IMR-90 (cell line): ENCODE measurements at regions not wholly inside any gene's neighbourhood (a gene's known extent, or its start where the extent isn't known, plus 50 kb on each side); places are given as distances from the start of the nearest gene placed in this dataset.

Experiments used
- ATAC-seq: fragments of 200-7000 bp; cut with Tn5 transposase; 2 replicates; pipeline ENCODE4 v1.9.1; 2020; ENCODE audit warnings: low read depth, mild to moderate bottlenecking, moderate library complexity
- BruUV-seq: library from RNA; stranded (reverse); fragments of 400-500 nt; replicated peaks from 2 replicates; lab custom pipeline; 2021; lab: Mats Ljungman, UMichigan
- CTCF ChIA-PET: fragments of 300-600 bp; formaldehyde crosslinking; extraction: SDS; loops from one replicate; lab custom pipeline; 2021; ENCODE audit warnings: antibody characterized with exemption; lab: Yijun Ruan, JAX
- POLR2A ChIA-PET: fragments of 300-600 bp; sonication (Branson Sonifier 250); formaldehyde crosslinking; loops from one replicate; lab custom pipeline; 2022; ENCODE audit warnings: antibody characterized with exemption; ENCODE audit not compliant: unreplicated experiment; lab: Charles Lee
- DNase-seq: peaks from one replicate; pipeline ENCODE4 v3.0.0; 2013
- H2AFZ ChIP-seq: replicated peaks from 2 replicates; pipeline ENCODE3; 2013; ENCODE audit warnings: low read length, mild to moderate bottlenecking; ENCODE audit not compliant: poor library complexity
- H2AK5ac ChIP-seq: 2 replicates; pipeline ENCODE4 v1.6.1; 2013; ENCODE audit warnings: low read depth, low read length, inconsistent platforms
- H2AK9ac ChIP-seq: replicated peaks from 2 replicates; pipeline ENCODE3; 2013; ENCODE audit warnings: mild to moderate bottlenecking, low read depth, low read length, moderate library complexity; ENCODE audit not compliant: poor library complexity
- H2BK120ac ChIP-seq: 2 replicates; pipeline ENCODE4 v1.6.1; 2013; ENCODE audit warnings: low read depth, low read length, inconsistent platforms
- H2BK15ac ChIP-seq: 3 replicates; pipeline ENCODE4 v1.6.1; 2013; ENCODE audit warnings: low read depth, low read length, inconsistent platforms
- H2BK20ac ChIP-seq: 2 replicates; pipeline ENCODE4 v1.6.1; 2013; ENCODE audit warnings: low read depth, mild to moderate bottlenecking, inconsistent platforms, low read length, moderate library complexity
- H2BK5ac ChIP-seq: 2 replicates; pipeline ENCODE4 v1.6.1; 2013; ENCODE audit warnings: mild to moderate bottlenecking, low read depth, low read length, inconsistent platforms; ENCODE audit not compliant: poor library complexity, severe bottlenecking
- H3K14ac ChIP-seq: replicated peaks from 2 replicates; pipeline ENCODE4 v1.6.1; 2013; ENCODE audit warnings: low read depth, low read length, inconsistent platforms
- H3K18ac ChIP-seq: 2 replicates; pipeline ENCODE4 v1.6.1; 2013; ENCODE audit warnings: low read depth, low read length, control low read depth
- H3K23ac ChIP-seq: 2 replicates; pipeline ENCODE4 v1.6.1; 2013; ENCODE audit warnings: low read depth, low read length, inconsistent platforms
- H3K27ac ChIP-seq: 2 replicates; pipeline ENCODE4 v1.5.1; 2013; ENCODE audit warnings: mild to moderate bottlenecking, control low read depth, low read length; ENCODE audit not compliant: insufficient read depth
- H3K27me3 ChIP-seq: 2 replicates; pipeline ENCODE4 v1.6.1; 2013; ENCODE audit warnings: low read length; ENCODE audit not compliant: control insufficient read depth, insufficient read depth
- H3K36me3 ChIP-seq: 2 replicates; pipeline ENCODE4 v1.6.1; 2013; ENCODE audit warnings: low read length, mixed read lengths; ENCODE audit not compliant: control insufficient read depth, insufficient read depth
- H3K4ac ChIP-seq: 2 replicates; pipeline ENCODE4 v1.6.1; 2013; ENCODE audit warnings: low read depth, low read length, inconsistent platforms
- H3K4me1 ChIP-seq: 2 replicates; pipeline ENCODE4 v1.6.1; 2013; ENCODE audit warnings: low read length, mixed read lengths; ENCODE audit not compliant: control insufficient read depth, insufficient read depth
- H3K4me2 ChIP-seq: 2 replicates; pipeline ENCODE4 v1.6.1; 2013; ENCODE audit warnings: low read depth, mild to moderate bottlenecking, control low read depth, low read length, moderate library complexity
- H3K4me3 ChIP-seq: 2 replicates; pipeline ENCODE4 v1.5.1; 2013; ENCODE audit warnings: low read depth, mild to moderate bottlenecking, control low read depth, low read length, moderate library complexity; ENCODE audit not compliant: insufficient read depth
- H3K56ac ChIP-seq: 2 replicates; pipeline ENCODE4 v1.6.1; 2013; ENCODE audit warnings: low read length, inconsistent platforms; ENCODE audit not compliant: insufficient read depth; ENCODE audit errors: extremely low read depth
- H3K79me1 ChIP-seq, 2 experiments: 2 replicates each; pipeline ENCODE4 v1.6.1; 2013; ENCODE audit warnings: low read length in 2 of 2, inconsistent platforms in 1 of 2, low read depth in 1 of 2
- H3K9ac ChIP-seq: 2 replicates; pipeline ENCODE4 v1.6.1; 2013; ENCODE audit warnings: low read depth, low read length, control low read depth
- H3K9me1 ChIP-seq: 2 replicates; pipeline ENCODE4 v1.6.1; 2013; ENCODE audit warnings: low read length, inconsistent platforms; ENCODE audit not compliant: insufficient read depth
- H3K9me3 ChIP-seq: 2 replicates; pipeline ENCODE4 v1.6.1; 2013; ENCODE audit warnings: low read length; ENCODE audit not compliant: control insufficient read depth, insufficient read depth
- H4K20me1 ChIP-seq: 2 replicates; pipeline ENCODE4 v1.6.1; 2013; ENCODE audit warnings: low read length, inconsistent platforms; ENCODE audit not compliant: insufficient read depth
- H4K5ac ChIP-seq: 2 replicates; pipeline ENCODE4 v1.6.1; 2013; ENCODE audit warnings: mild to moderate bottlenecking, low read depth, low read length, control low read depth
- H4K8ac ChIP-seq, 2 experiments: 2 replicates each; pipeline ENCODE4 v1.6.1; 2013; ENCODE audit warnings: low read depth in 2 of 2, low read length in 2 of 2, control low read depth in 1 of 2, inconsistent platforms in 1 of 2
- H4K91ac ChIP-seq: 2 replicates; pipeline ENCODE4 v1.6.1; 2013; ENCODE audit warnings: low read depth, low read length, inconsistent platforms; ENCODE audit not compliant: insufficient read depth
- CHD1 ChIP-seq: IDR thresholded peaks from 2 replicates; pipeline ENCODE4 v1.6.1; 2012; ENCODE audit warnings: low read depth, low read length, improper control_type of control experiment
- NFE2L2 ChIP-seq: fragments of 150-350 bp; IDR thresholded peaks from 2 replicates; pipeline ENCODE4 v1.6.1; 2016; ENCODE audit warnings: low read depth, mild to moderate bottlenecking, low read length
- RFX5 ChIP-seq: IDR thresholded peaks from 2 replicates; pipeline ENCODE4 v1.8.0; 2012; ENCODE audit warnings: low read depth, mild to moderate bottlenecking, low read length, moderate library complexity
- dilution Hi-C: fragments of 300-500 bp; cut with HindIII; formaldehyde crosslinking; loops from one replicate; pipeline ENCODE4 v1.14.3; 2018; ENCODE audit warnings: low sequenced_read_pairs; ENCODE audit not compliant: unreplicated experiment
- in situ Hi-C: fragments of 300-500 bp; cut with MboI; formaldehyde crosslinking; loops from 3 replicates; pipeline ENCODE4 v1.14.3; 2019; ENCODE audit warnings: low sequenced_read_pairs, inconsistent platforms, mixed read lengths
- intact Hi-C: fragments of 100-400 bp; cut with micrococcal nuclease; formaldehyde crosslinking; loops from 2 replicates; pipeline ENCODE4 v1.10.0; 2022
- TF ChIP-seq, protein P1 (sequence below): fragments of 150-350 bp; IDR thresholded peaks from 2 replicates; pipeline ENCODE4 v1.6.1; 2016; ENCODE audit warnings: low read depth, mild to moderate bottlenecking, low read length, moderate library complexity, borderline replicate concordance
- TF ChIP-seq, protein P2 (sequence below): fragments of 150-350 bp; IDR thresholded peaks from 2 replicates; pipeline ENCODE4 v1.6.1; 2017; ENCODE audit warnings: mild to moderate bottlenecking, antibody characterized with exemption, low read length, low read depth

DNA sequence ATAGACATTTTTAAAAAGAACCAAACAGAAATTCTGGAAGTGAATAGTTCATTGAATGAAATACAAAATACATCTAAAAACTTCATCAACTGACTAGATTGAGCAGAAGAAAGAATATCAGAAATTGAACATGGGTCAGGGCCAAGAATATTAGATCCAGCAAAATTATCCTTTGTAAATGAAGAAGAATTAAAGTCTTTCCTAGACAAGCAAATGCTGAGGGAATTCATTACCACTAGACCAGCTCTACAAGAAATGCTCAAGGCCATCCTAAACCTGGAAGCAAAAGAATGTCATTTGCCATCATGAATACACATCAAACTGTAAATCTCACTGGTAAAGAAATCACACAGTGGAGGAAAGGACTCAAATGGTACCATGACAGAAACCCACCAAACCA is 72.7 kb upstream of the RPL34 start:
- Histone ChIP-seq H3K14ac (no peak overlapping the region), H2AK5ac (no peak overlapping the region), H4K8ac (no peak overlapping the region), H2BK5ac (no peak overlapping the region), H3K9me3 (peaks cover 3% of the 10 kb centered on the region; the same call in 1 of the 2 replicates), H4K5ac (no peak overlapping the region), H2BK120ac (no peak overlapping the region), H2BK20ac (no peak overlapping the region), H3K4ac (no peak overlapping the region), H3K18ac (no peak overlapping the region), H4K91ac (no peak overlapping the region), H3K23ac (no peak overlapping the region), H2AFZ (no peak overlapping the region), H3K56ac (no peak overlapping the region), H3K9ac (no peak overlapping the region), H3K27me3 (no peaks in the 10 kb centered on the region), H3K4me2 (no peak overlapping the region), H4K20me1 (no peaks in the 10 kb centered on the region), H3K27ac (no peak overlapping the region), H3K4me3 (no peak overlapping the region), H3K4me1 (no peaks in the 10 kb centered on the region), H3K79me1 (no peaks in the 10 kb centered on the region), H2BK15ac (no peak overlapping the region), H3K9me1 (no peaks in the 10 kb centered on the region), H3K36me3 (no peaks in the 10 kb centered on the region), H2AK9ac (no peak overlapping the region)
- ChIA-PET POLR2A (no interaction called here), CTCF (no interaction called here)
- ATAC-seq (no peak), DNase-seq (no peak)
- no TSS peak for BruUV-seq
- intact Hi-C loops (no loop called here), in situ Hi-C loops (no loop called here), dilution Hi-C loops (no loop called here)
- TF ChIP-seq, protein P1, sequence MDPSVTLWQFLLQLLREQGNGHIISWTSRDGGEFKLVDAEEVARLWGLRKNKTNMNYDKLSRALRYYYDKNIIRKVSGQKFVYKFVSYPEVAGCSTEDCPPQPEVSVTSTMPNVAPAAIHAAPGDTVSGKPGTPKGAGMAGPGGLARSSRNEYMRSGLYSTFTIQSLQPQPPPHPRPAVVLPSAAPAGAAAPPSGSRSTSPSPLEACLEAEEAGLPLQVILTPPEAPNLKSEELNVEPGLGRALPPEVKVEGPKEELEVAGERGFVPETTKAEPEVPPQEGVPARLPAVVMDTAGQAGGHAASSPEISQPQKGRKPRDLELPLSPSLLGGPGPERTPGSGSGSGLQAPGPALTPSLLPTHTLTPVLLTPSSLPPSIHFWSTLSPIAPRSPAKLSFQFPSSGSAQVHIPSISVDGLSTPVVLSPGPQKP = no peak
- TF ChIP-seq CHD1 = no peak
- no peak for TF ChIP-seq RFX5
- TF ChIP-seq, protein P2, sequence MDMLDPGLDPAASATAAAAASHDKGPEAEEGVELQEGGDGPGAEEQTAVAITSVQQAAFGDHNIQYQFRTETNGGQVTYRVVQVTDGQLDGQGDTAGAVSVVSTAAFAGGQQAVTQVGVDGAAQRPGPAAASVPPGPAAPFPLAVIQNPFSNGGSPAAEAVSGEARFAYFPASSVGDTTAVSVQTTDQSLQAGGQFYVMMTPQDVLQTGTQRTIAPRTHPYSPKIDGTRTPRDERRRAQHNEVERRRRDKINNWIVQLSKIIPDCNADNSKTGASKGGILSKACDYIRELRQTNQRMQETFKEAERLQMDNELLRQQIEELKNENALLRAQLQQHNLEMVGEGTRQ = no peak
- TF ChIP-seq NFE2L2 = no peak
